Cardiac muscle cell (in vitro differentiated cells and primary cell): ENCODE measurements at regions not wholly inside any gene's neighbourhood (a gene's known extent, or its start where the extent isn't known, plus 50 kb on each side); places are given as distances from the start of the nearest gene placed in this dataset.
A peak's percentile ranks its signal among the peaks of the same experiment; 100 is the strongest.

Experiments used
- DNase-seq, 2 donors: peaks; one replicate each; pipeline versions ENCODE4 v3.0.0 to v3.0.0-alpha.2; 2010 to 2017; ENCODE audit warnings: low read depth in 1 of 2, low spot score in 1 of 2
- H3K27ac ChIP-seq: fragments of 200-600 bp; sonication (generic); 2 replicates; pipeline ENCODE4 v1.5.1; 2016
- H3K27me3 ChIP-seq: fragments of 200-600 bp; sonication (generic); 2 replicates; pipeline ENCODE4 v1.6.0; 2016; ENCODE audit warnings: control low read depth
- H3K36me3 ChIP-seq: fragments of 200-600 bp; sonication (generic); 2 replicates; pipeline ENCODE4 v1.5.1; 2016; ENCODE audit warnings: control low read depth
- H3K4me1 ChIP-seq: fragments of 200-600 bp; sonication (generic); 2 replicates; pipeline ENCODE4 v1.8.1; 2017; ENCODE audit warnings: low read depth, mild to moderate bottlenecking, mixed run types
- H3K4me3 ChIP-seq: fragments of 200-600 bp; sonication (generic); 2 replicates; pipeline ENCODE4 v1.5.1; 2016; ENCODE audit warnings: mild to moderate bottlenecking
- H3K9me3 ChIP-seq: fragments of 200-600 bp; sonication (generic); 2 replicates; pipeline ENCODE4 v1.5.1; 2017; ENCODE audit warnings: low read depth, mild to moderate bottlenecking, control low read depth
- CTCF ChIP-seq: IDR thresholded peaks from 2 replicates; pipeline ENCODE4 v1.5.1; 2012; ENCODE audit warnings: low read depth, mild to moderate bottlenecking, low read length

DNA sequence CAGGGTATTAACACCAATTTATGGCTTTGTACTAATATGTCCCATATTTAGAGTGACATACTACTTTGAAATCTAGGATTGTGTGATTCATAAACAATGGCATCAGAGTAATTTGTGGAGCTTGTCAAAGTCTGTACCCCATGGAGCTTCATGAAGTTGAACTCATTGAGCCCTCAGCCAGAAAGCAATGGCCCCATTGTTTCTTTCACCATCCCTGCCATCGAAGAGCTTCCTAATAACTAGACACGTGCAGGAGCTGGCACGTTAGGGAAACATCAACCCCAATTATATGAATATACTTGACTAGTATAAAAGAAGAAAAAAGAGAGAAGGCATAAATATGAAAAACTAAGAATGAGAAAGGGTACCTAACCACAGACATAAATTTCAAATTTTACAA lies 206.6 kb downstream of the CXCL12 start:
- Histone ChIP-seq H3K4me3 (no peak overlapping the region), H3K27me3 (no peaks in the 10 kb centered on the region), H3K9me3 (no peaks in the 10 kb centered on the region), H3K36me3 (no peaks in the 10 kb centered on the region), H3K27ac (no peak overlapping the region), H3K4me1 (peaks cover 29% of the 10 kb centered on the region)
- no peak for TF ChIP-seq CTCF
- DNase-seq = no peak

GRCh38 chr10:44177610-44178009 lies 207.3 kb downstream of the CXCL12 start:
- H3K27ac ChIP-seq = no peak overlapping the region
- no peaks in the 10 kb centered on the region for H3K9me3 ChIP-seq
- no peaks in the 10 kb centered on the region for H3K36me3 ChIP-seq
- no peak for TF ChIP-seq CTCF
- H3K27me3 ChIP-seq = no peaks in the 10 kb centered on the region
- DNase-seq = no peak
- H3K4me3 ChIP-seq = no peak overlapping the region
- H3K4me1 ChIP-seq = peaks cover 35% of the 10 kb centered on the region

GRCh38 chr10:44176311-44176710 lies 208.6 kb downstream of the CXCL12 start:
- DNase-seq = no peak
- H3K9me3 ChIP-seq = no peaks in the 10 kb centered on the region
- H3K4me1 ChIP-seq = peaks cover 36% of the 10 kb centered on the region
- H3K36me3 ChIP-seq = no peaks in the 10 kb centered on the region
- no peaks in the 10 kb centered on the region for H3K27me3 ChIP-seq
- H3K4me3 ChIP-seq = no peak overlapping the region
- no peak overlapping the region for H3K27ac ChIP-seq
- no peak for TF ChIP-seq CTCF

DNA sequence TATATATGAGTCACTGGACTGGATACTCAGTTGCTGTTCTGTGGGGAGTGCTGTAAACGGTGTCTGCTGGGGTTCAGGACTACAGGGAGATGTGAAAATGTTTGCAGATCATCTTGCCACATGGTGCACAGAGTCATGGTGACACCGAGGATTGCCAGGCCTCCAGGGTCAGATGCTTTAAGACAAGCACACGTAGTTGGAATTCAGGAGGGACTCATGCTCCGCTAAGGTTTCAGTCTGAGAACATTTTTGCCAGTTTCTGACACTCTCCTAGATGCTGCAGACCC lies 211.3 kb downstream of the CXCL12 start:
- Histone ChIP-seq H3K36me3 (no peaks in the 10 kb centered on the region), H3K27me3 (no peaks in the 10 kb centered on the region), H3K27ac (no peak overlapping the region), H3K4me1 (peaks cover 42% of the 10 kb centered on the region), H3K9me3 (no peaks in the 10 kb centered on the region), H3K4me3 (no peak overlapping the region)
- DNase-seq = peak in 1 of 2 donors; percentile 12
- TF ChIP-seq CTCF = no peak

DNA sequence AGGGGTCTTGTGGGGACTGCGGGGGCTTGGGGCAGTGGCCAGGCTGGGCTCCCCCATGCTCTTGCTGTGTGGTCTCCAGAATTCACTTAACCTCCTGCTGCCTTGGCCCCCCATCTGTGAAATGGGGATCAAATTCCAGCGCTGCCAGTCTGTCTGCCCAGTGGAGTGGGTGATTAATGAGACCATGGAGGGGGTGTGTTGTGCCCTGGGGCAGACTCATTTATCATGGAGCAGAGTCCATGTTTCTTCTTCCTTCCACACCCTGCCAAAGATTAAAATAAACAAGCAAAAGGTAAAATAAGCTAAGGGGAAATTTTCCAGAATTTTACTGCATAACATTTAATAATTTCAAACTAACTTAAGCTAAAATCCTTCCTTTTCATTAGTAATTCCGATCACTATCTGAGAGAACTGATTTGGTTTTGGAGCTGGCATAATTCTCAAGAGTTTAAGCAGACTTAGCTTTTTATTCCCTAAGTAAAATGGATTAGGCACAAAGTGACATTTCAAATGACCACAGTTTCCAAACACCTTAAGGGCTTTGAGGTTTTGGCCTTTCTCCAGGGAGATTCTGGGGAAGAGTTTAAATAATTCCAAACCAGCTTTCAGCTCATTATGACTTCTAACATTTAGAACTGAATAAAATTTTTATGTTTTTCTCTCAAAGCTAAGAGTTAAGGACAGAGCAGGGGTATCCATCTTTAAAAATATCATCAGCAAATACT lies 211.9 kb downstream of the CXCL12 start:
- Histone ChIP-seq H3K9me3 (no peaks in the 10 kb centered on the region), H3K36me3 (no peaks in the 10 kb centered on the region), H3K27ac (no peak overlapping the region), H3K4me1 (peaks cover 42% of the 10 kb centered on the region), H3K4me3 (no peak overlapping the region), H3K27me3 (no peaks in the 10 kb centered on the region)
- DNase-seq = no peak
- no peak for TF ChIP-seq CTCF
